PFSK-1 (cell line): ENCODE measurements at regions not wholly inside any gene's neighbourhood (a gene's known extent, or its start where the extent isn't known, plus 50 kb on each side); places are given as distances from the start of the nearest gene placed in this dataset.

Experiments used
- FOXP2 ChIP-seq: optimal IDR thresholded peaks from 2 replicates; pipeline ENCODE3; 2011; ENCODE audit warnings: borderline replicate concordance, control low read depth, inconsistent platforms; ENCODE audit not compliant: insufficient read depth; ENCODE audit errors: extremely low read length, extremely low read depth
- POLR2AphosphoS5 ChIP-seq: IDR thresholded peaks from 2 replicates; pipeline ENCODE4 v1.6.1; 2012; ENCODE audit warnings: low read depth, mild to moderate bottlenecking, control low read depth, low read length, moderate library complexity
- SIN3A ChIP-seq: IDR thresholded peaks from 2 replicates; pipeline ENCODE4 v1.6.1; 2012; ENCODE audit warnings: mild to moderate bottlenecking, low read length, moderate library complexity, borderline replicate concordance; ENCODE audit not compliant: insufficient read depth
- TAF1 ChIP-seq: IDR thresholded peaks from 2 replicates; pipeline ENCODE4 v1.6.1; 2012; ENCODE audit warnings: low read length, control low read depth, borderline replicate concordance; ENCODE audit not compliant: insufficient read depth
- TF ChIP-seq, protein P1 (sequence below), 2 experiments: IDR thresholded peaks; 2 replicates each; pipeline versions ENCODE4 v1.6.1 to v1.8.0; 2011 to 2012; ENCODE audit warnings: low read depth in 2 of 2, low read length in 2 of 2, control low read depth in 1 of 2, inconsistent platforms in 1 of 2, mild to moderate bottlenecking in 1 of 2, moderate library complexity in 1 of 2; ENCODE audit not compliant: insufficient read depth in 1 of 2

DNA sequence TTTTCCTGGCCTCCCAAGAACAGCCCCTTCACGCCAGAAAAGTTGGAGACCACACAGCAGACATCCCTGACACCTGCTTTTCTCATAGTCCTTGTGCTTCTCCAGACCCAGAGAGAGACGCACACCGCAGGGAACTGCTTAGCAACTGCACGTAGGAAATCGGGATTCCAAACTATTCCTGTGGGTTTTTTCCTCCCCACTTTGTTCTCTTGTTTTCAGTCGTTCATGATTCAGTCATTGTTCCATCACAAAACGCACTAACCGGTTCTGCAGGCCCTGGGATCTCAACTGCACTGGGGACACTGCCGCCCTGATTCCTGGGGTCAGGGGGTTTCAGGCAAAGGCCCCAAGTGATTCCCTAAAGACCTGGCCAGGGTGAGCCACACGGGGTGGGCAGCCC lies 588.0 kb upstream of the KLF4 start:
- TF ChIP-seq FOXP2 (no peak), TAF1 (no peak), SIN3A (no peak), POLR2AphosphoS5 (no peak)
- TF ChIP-seq, protein P1, sequence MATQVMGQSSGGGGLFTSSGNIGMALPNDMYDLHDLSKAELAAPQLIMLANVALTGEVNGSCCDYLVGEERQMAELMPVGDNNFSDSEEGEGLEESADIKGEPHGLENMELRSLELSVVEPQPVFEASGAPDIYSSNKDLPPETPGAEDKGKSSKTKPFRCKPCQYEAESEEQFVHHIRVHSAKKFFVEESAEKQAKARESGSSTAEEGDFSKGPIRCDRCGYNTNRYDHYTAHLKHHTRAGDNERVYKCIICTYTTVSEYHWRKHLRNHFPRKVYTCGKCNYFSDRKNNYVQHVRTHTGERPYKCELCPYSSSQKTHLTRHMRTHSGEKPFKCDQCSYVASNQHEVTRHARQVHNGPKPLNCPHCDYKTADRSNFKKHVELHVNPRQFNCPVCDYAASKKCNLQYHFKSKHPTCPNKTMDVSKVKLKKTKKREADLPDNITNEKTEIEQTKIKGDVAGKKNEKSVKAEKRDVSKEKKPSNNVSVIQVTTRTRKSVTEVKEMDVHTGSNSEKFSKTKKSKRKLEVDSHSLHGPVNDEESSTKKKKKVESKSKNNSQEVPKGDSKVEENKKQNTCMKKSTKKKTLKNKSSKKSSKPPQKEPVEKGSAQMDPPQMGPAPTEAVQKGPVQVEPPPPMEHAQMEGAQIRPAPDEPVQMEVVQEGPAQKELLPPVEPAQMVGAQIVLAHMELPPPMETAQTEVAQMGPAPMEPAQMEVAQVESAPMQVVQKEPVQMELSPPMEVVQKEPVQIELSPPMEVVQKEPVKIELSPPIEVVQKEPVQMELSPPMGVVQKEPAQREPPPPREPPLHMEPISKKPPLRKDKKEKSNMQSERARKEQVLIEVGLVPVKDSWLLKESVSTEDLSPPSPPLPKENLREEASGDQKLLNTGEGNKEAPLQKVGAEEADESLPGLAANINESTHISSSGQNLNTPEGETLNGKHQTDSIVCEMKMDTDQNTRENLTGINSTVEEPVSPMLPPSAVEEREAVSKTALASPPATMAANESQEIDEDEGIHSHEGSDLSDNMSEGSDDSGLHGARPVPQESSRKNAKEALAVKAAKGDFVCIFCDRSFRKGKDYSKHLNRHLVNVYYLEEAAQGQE (IDR thresholded peaks at IDR 0.05; ENCODE audit: insufficient read depth in 1 of 2, low read depth in 2 of 2, low read length in 2 of 2), result no peak

DNA sequence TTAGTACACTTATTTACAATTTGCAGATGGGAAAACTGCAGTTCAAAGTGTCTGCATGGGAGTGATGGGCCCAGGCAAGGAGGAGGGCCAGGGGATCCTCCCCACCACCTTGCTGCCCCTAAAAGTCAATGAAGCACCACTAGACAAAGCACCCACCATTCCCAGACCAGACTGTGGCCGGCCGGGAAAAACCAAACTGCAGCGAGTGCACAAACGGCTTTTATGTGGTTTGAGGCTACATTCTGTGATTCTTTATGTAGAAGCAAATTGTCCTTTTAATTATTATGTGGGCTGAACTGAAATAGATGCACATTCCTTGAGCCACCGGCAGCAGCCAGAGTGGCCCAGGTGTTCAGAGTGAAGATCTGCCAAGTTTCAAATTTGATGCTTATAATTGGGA lies 585.3 kb upstream of the KLF4 start:
- no peak for TF ChIP-seq SIN3A
- TF ChIP-seq POLR2AphosphoS5, result no peak
- no peak for TF ChIP-seq TAF1
- no peak for TF ChIP-seq FOXP2
- TF ChIP-seq, protein P1 (IDR thresholded peaks at IDR 0.05; ENCODE audit: insufficient read depth in 1 of 2, low read depth in 2 of 2, low read length in 2 of 2), result no peak

DNA sequence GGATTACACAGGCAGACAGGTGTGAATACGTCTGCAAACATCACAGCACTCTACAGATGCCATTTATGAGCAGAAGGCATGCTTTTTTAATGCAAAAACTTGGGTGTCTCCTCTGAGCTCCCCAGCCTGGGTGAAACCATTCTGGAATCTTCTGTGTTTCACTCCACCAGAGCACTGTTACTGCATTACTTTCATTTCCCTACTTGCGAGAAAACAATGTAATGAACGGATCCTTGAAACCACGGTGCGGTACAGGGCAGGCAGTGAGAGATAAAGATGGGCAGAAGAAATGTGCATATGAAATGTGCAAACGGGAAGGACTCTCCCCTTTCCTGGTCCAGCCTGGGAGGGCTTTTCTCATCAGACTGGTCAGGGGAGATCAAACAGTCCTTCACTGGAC lies 584.3 kb upstream of the KLF4 start:
- TF ChIP-seq FOXP2, result no peak
- TF ChIP-seq TAF1, result no peak
- TF ChIP-seq, protein P1 (IDR thresholded peaks at IDR 0.05; ENCODE audit: insufficient read depth in 1 of 2, low read depth in 2 of 2, low read length in 2 of 2), result no peak
- no peak for TF ChIP-seq SIN3A
- no peak for TF ChIP-seq POLR2AphosphoS5

DNA sequence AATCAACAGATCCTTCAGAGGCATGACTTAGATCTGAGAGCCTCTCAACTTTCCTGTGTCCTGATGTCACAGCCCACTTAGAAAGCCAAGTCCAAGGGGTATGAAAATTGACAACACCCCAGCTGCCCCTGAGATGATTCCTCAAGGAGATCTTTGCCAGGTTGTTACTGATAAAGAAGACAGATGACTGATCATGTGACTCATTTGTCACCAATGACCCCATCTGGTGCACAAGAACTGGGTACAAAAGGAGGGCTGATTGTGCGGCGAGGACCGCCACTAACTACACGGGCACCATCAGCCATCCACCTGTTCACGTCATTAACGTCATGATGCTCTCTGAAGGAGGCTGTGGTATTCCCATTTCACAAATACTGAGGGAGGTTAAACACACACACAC lies 583.2 kb upstream of the KLF4 start:
- TF ChIP-seq TAF1 (no peak), FOXP2 (no peak), POLR2AphosphoS5 (no peak), SIN3A (no peak)
- TF ChIP-seq, protein P1 (IDR thresholded peaks at IDR 0.05; ENCODE audit: insufficient read depth in 1 of 2, low read depth in 2 of 2, low read length in 2 of 2), result no peak

GRCh38 chr9:108070861-108071260 lies 581.3 kb upstream of the KLF4 start:
- TF ChIP-seq TAF1, result no peak
- no peak for TF ChIP-seq POLR2AphosphoS5
- no peak for TF ChIP-seq FOXP2
- TF ChIP-seq SIN3A, result no peak
- TF ChIP-seq, protein P1 (IDR thresholded peaks at IDR 0.05; ENCODE audit: insufficient read depth in 1 of 2, low read depth in 2 of 2, low read length in 2 of 2), result no peak
